Esophagus muscularis mucosa (tissue), 4 donors: ENCODE measurements at regions not wholly inside any gene's neighbourhood (a gene's known extent, or its start where the extent isn't known, plus 50 kb on each side); places are given as distances from the start of the nearest gene placed in this dataset.

Experiments
- DNase-seq: peaks from one replicate; pipeline ENCODE4 v3.0.0-alpha.2; 2017; ENCODE audit errors: extremely low spot score
- H3K27ac ChIP-seq, 4 donors: fragments of 200-600 bp; sonication (generic); replicated peaks in 1 of 4; 1 replicate in 3 of 4; 2 replicates in 1 of 4; pipeline ENCODE4 v1.5.1; 2016 to 2019; ENCODE audit warnings: mild to moderate bottlenecking in 1 of 4
- H3K27me3 ChIP-seq, 4 donors: fragments of 200-600 bp; sonication (generic); one replicate each; pipeline versions ENCODE4 v1.5.1 to v1.6.0; 2016 to 2019
- H3K36me3 ChIP-seq, 4 donors: fragments of 200-600 bp; sonication (generic); one replicate each; pipeline ENCODE4 v1.5.1; 2016 to 2019
- H3K4me1 ChIP-seq, 4 donors: fragments of 200-600 bp; sonication (generic); one replicate each; pipeline ENCODE4 v1.5.1; 2016 to 2019
- H3K4me3 ChIP-seq, 4 donors: fragments of 200-600 bp; sonication (generic); 1 replicate in 2 of 4; 2 replicates in 2 of 4; pipeline ENCODE4 v1.5.1; 2016 to 2019; ENCODE audit warnings: mild to moderate bottlenecking in 4 of 4, moderate library complexity in 1 of 4
- H3K9me3 ChIP-seq, 4 donors: fragments of 200-600 bp; sonication (generic); 1 replicate in 3 of 4; 2 replicates in 1 of 4; pipeline ENCODE4 v1.5.1; 2016 to 2019
- EP300 ChIP-seq: sonication (generic); formaldehyde crosslinking; IDR thresholded peaks from one replicate; pipeline ENCODE4 v1.6.1; 2017; ENCODE audit warnings: antibody characterized with exemption
- POLR2A ChIP-seq: fragments of 450-650 bp; IDR thresholded peaks from one replicate; pipeline ENCODE4 v1.6.1; 2017; ENCODE audit warnings: antibody characterized with exemption, moderate library complexity, mild to moderate bottlenecking, low read depth
- POLR2AphosphoS5 ChIP-seq, 2 donors: sonication (generic); formaldehyde crosslinking; IDR thresholded peaks; one replicate each; pipeline ENCODE4 v1.6.1; 2017; ENCODE audit warnings: antibody characterized with exemption in 2 of 2
- WGBS: methylation state at CpG from one replicate; pipeline ENCODE4 v1.1.5; 2018; 5-methylcytosine and 5-hydroxymethylcytosine counted together
- intact Hi-C: fragments of 100-400 bp; cut with DNase I; formaldehyde crosslinking; loops from one replicate; pipeline ENCODE4 v1.15.1; 2023
- TF ChIP-seq, protein P1 (sequence below), 3 experiments: fragments of 200-600 bp in 2 of 3; fragments of 450-650 bp in 1 of 3; sonication (generic) in 2 of 3; IDR thresholded peaks; one replicate each; pipeline ENCODE4 v1.5.1; 2017 to 2019; ENCODE audit warnings: antibody characterized with exemption in 3 of 3, mild to moderate bottlenecking in 2 of 3, moderate library complexity in 1 of 3

DNA sequence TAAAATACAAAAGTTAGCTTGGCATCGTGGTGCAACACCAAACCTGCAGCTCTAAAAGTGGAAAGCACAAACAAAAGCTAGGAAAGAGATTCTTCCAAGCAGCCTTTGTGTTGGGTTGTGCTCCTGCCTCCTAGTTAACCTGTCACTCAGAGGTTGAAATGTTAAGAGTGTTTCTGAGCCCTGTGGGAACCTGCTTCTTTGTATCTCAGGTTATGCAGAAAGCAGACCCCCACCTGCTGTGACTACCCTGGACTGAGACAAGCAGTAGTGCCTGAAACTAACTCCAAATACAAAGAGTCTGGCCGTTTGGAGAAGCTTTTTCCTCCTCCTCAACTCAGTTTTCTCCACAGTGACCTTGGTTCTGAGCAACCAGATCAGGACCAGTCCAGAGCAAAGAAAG, 158.4 kb upstream of the CSNK1A1L start:
- Histone ChIP-seq H3K4me3 (no peak overlapping the region), H3K9me3 (peaks cover 0 to 24% (median 9%) of the 10 kb centered on the region in 4 donors), H3K27me3 (no peaks in the 10 kb centered on the region), H3K36me3 (no peaks in the 10 kb centered on the region), H3K27ac (no peak overlapping the region), H3K4me1 (no peaks in the 10 kb centered on the region)
- intact Hi-C loops: no loop called here
- WGBS: 72% methylated on average over 2 of the region's 2 CpGs
- DNase-seq: no peak
- TF ChIP-seq, protein P1, sequence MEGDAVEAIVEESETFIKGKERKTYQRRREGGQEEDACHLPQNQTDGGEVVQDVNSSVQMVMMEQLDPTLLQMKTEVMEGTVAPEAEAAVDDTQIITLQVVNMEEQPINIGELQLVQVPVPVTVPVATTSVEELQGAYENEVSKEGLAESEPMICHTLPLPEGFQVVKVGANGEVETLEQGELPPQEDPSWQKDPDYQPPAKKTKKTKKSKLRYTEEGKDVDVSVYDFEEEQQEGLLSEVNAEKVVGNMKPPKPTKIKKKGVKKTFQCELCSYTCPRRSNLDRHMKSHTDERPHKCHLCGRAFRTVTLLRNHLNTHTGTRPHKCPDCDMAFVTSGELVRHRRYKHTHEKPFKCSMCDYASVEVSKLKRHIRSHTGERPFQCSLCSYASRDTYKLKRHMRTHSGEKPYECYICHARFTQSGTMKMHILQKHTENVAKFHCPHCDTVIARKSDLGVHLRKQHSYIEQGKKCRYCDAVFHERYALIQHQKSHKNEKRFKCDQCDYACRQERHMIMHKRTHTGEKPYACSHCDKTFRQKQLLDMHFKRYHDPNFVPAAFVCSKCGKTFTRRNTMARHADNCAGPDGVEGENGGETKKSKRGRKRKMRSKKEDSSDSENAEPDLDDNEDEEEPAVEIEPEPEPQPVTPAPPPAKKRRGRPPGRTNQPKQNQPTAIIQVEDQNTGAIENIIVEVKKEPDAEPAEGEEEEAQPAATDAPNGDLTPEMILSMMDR (IDR thresholded peaks at IDR 0.05): no peak
- TF ChIP-seq POLR2A: no peak
- no peak for TF ChIP-seq POLR2AphosphoS5 (IDR thresholded peaks at IDR 0.05)
- TF ChIP-seq EP300: no peak

DNA sequence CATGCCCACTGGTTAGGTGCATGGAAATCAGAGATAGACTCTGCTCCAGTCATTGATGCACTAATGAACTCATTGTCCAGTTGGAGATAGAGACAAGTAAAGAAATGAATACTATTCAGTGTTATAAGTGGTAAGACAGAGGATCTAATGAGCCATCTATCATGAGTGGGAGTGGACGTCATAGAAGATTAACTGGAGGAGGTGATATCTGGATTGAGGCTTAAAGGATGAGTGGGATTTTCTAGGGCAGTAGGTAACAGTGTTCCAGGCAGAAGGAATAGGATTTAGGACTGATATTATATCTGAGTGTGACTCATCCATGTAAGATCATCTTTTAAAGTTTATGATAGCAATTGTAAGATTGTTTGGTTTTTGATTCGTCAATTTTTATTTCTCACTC, 152.2 kb upstream of the CSNK1A1L start:
- Histone ChIP-seq H3K36me3 (no peaks in the 10 kb centered on the region), H3K4me1 (no peaks in the 10 kb centered on the region), H3K9me3 (peaks cover 0 to 24% (median 9%) of the 10 kb centered on the region in 4 donors), H3K27me3 (no peaks in the 10 kb centered on the region), H3K27ac (no peak overlapping the region), H3K4me3 (no peak overlapping the region)
- no peak for TF ChIP-seq POLR2AphosphoS5 (IDR thresholded peaks at IDR 0.05)
- DNase-seq: no peak
- intact Hi-C loops: no loop called here
- 87% methylated on average over 2 of the region's 2 CpGs for WGBS

DNA sequence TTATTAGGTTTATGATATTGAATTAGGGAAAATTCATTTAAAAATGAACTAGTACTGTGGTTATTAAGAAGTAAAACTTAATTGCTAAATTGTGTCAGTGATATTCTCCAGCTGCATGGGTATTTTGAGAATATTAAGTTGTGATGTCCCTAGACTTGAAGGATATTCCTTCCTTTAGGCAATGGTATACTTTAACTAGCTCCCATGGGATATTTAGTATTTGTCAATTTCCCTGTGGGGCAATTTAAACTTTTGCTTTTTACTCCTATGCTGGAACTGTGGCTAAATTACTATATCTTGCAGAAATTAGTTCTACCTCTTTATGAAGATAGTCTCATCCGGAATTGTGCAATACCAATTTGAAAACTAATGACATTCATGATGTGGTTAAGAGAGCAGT, 151.6 kb upstream of the CSNK1A1L start:
- 96% methylated on average over 1 of the region's 1 CpG for WGBS
- no peak for TF ChIP-seq EP300
- TF ChIP-seq, protein P1 (IDR thresholded peaks at IDR 0.05): no peak
- TF ChIP-seq POLR2A: no peak
- TF ChIP-seq POLR2AphosphoS5 (IDR thresholded peaks at IDR 0.05): no peak
- H3K9me3 ChIP-seq: peaks cover 0 to 21% (median 9%) of the 10 kb centered on the region in 4 donors

DNA sequence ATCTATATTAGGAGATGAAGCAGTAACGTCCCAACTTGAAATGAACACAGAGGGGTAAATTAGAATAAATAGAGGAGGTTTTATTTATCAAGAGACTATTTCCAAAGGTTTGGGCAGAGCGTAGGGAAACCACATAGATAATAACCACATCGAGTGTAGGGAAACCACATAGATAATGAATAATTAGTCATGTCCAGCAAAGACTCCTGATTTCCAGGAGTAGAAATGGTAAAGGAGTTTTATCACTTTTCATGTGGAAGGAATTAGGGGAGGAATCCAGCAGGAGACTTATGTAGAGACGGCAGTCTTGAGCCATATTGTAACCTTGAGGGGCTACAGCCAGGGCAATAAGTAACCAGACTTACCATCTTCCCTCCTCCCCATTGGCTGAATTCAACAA, 136.3 kb upstream of the CSNK1A1L start:
- no peak for TF ChIP-seq POLR2A
- TF ChIP-seq, protein P1 (IDR thresholded peaks at IDR 0.05): no peak
- no peak for TF ChIP-seq POLR2AphosphoS5 (IDR thresholded peaks at IDR 0.05)
- no peak for TF ChIP-seq EP300
- intact Hi-C loops: no loop called here
- Histone ChIP-seq H3K27ac (no peak overlapping the region), H3K36me3 (no peaks in the 10 kb centered on the region), H3K4me1 (no peaks in the 10 kb centered on the region), H3K27me3 (no peaks in the 10 kb centered on the region), H3K9me3 (no peaks in the 10 kb centered on the region), H3K4me3 (no peak overlapping the region)
- DNase-seq: no peak
- 86% methylated on average over 4 of the region's 4 CpGs for WGBS

More for the DNA sequence above, 151.6 kb upstream of the CSNK1A1L start:
- Histone ChIP-seq H3K4me3 (no peak overlapping the region), H3K27me3 (no peaks in the 10 kb centered on the region), H3K36me3 (no peaks in the 10 kb centered on the region), H3K27ac (no peak overlapping the region), H3K4me1 (no peaks in the 10 kb centered on the region)
- no peak for DNase-seq
- intact Hi-C loops: no loop called here

DNA sequence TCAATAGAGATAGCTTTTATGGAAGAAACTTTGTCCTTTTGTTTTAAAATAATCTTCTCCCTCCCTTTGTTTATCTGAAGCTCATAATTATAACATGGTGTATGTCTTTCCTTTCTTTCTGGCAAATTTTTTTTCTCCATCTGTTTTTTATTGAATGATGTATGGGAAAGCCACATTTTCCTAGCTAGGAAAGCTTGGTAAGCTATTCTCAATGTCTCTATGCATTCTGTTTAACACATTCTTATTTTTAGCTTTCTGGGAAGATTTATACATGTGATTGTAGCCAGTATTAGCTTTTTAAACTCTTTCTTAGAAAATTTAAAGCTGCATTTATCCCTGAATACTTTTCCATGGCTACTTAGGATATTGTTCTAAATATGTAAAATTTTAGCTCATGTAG, 124.9 kb upstream of the CSNK1A1L start:
- Histone ChIP-seq H3K9me3 (peaks cover 0 to 6% (median 2%) of the 10 kb centered on the region in 4 donors), H3K27ac (no peak overlapping the region), H3K4me1 (no peaks in the 10 kb centered on the region), H3K4me3 (no peak overlapping the region), H3K27me3 (no peaks in the 10 kb centered on the region), H3K36me3 (no peaks in the 10 kb centered on the region)
- TF ChIP-seq POLR2A (no peak), EP300 (no peak), POLR2AphosphoS5 (IDR thresholded peaks at IDR 0.05) (no peak)
- TF ChIP-seq, protein P1 (IDR thresholded peaks at IDR 0.05): no peak
- DNase-seq: no peak
- intact Hi-C loops: no loop called here
